CD4-positive, alpha-beta T cell treated with Interleukin-6 at 100 ng/mL for 8 hours (primary cell): ENCODE measurements at regions not wholly inside any gene's neighbourhood (a gene's known extent, or its start where the extent isn't known, plus 50 kb on each side); places are given as distances from the start of the nearest gene placed in this dataset.
"Not testable (repeated sequence)": the region's sequence is repeated elsewhere in the genome, so short reads cannot be mapped to it uniquely, and the experiment has no call there.

Experiments used
- DNase-seq: peaks from one replicate; pipeline ENCODE4 v3.0.0-alpha.2; 2020; ENCODE audit warnings: mixed read lengths, low spot score

- DNase-seq: no peak
Measured at GRCh38 chr2:41319437-41319836, 728.4 kb upstream of the PKDCC start.

- no peak for DNase-seq
Measured at GRCh38 chr2:41320491-41320890, 727.3 kb upstream of the PKDCC start.

GRCh38 chr2:41321351-41321750 is 726.5 kb upstream of the PKDCC start:
- no peak for DNase-seq

GRCh38 chr2:41326851-41327250 is 721.0 kb upstream of the PKDCC start:
- DNase-seq: no peak

- no peak for DNase-seq
Measured at GRCh38 chr2:41329040-41329439, 718.8 kb upstream of the PKDCC start.

GRCh38 chr2:41334159-41334558 is 713.7 kb upstream of the PKDCC start:
- DNase-seq: no peak

- DNase-seq: not testable (repeated sequence)
Measured at GRCh38 chr2:41335573-41335972, 712.2 kb upstream of the PKDCC start.

- DNase-seq: no peak
Measured at GRCh38 chr2:41337956-41338355, 709.9 kb upstream of the PKDCC start.

- no peak for DNase-seq
Measured at GRCh38 chr2:41344529-41344928, 703.3 kb upstream of the PKDCC start.

GRCh38 chr2:41353060-41353459 is 694.8 kb upstream of the PKDCC start:
- no peak for DNase-seq

GRCh38 chr2:41355794-41356193 is 692.0 kb upstream of the PKDCC start:
- DNase-seq: no peak

GRCh38 chr2:41364842-41365241 is 683.0 kb upstream of the PKDCC start:
- DNase-seq: no peak

- DNase-seq: no peak
Measured at GRCh38 chr2:41375901-41376300, 671.9 kb upstream of the PKDCC start.

- no peak for DNase-seq
Measured at GRCh38 chr2:41377837-41378236, 670.0 kb upstream of the PKDCC start.

GRCh38 chr2:41378420-41378819 is 669.4 kb upstream of the PKDCC start:
- DNase-seq: no peak

GRCh38 chr2:41379496-41380221 is 668.2 kb upstream of the PKDCC start:
- DNase-seq: no peak

- DNase-seq: no peak
Measured at GRCh38 chr2:41381701-41382100, 666.1 kb upstream of the PKDCC start.

GRCh38 chr2:41387519-41387918 is 660.3 kb upstream of the PKDCC start:
- no peak for DNase-seq

- DNase-seq: no peak
Measured at GRCh38 chr2:41393621-41394020, 654.2 kb upstream of the PKDCC start.

- DNase-seq: no peak
Measured at GRCh38 chr2:41394541-41394940, 653.3 kb upstream of the PKDCC start.

- DNase-seq: no peak
Measured at GRCh38 chr2:41395692-41396091, 652.1 kb upstream of the PKDCC start.

- DNase-seq: no peak
Measured at GRCh38 chr2:41399437-41400087, 648.3 kb upstream of the PKDCC start.

- DNase-seq: no peak
Measured at GRCh38 chr2:41400088-41400665, 647.6 kb upstream of the PKDCC start.

GRCh38 chr2:41405441-41405840 is 642.4 kb upstream of the PKDCC start:
- DNase-seq: no peak
